Activated naive CD8-positive, alpha-beta T cell treated with anti-CD3 and anti-CD28 coated beads, Interleukin-2, amount 10 ng/mL, durations not matched to agents 7 days and 5 days (primary cell): ENCODE measurements at regions not wholly inside any gene's neighbourhood (a gene's known extent, or its start where the extent isn't known, plus 50 kb on each side); places are given as distances from the start of the nearest gene placed in this dataset.

Experiments
- ATAC-seq: fragments of 150-1000 bp; cut with Tn5 transposase; one replicate; pipeline ENCODE4 v1.10.0; 2021; ENCODE audit warnings: low read depth, moderate library complexity
- POLR2A ChIA-PET: fragments of 350-600 bp; sonication (Branson Sonifier 250); formaldehyde crosslinking; loops from one replicate; lab custom pipeline; 2021; ENCODE audit warnings: antibody characterized with exemption; lab: Charles Lee
- DNase-seq: peaks from one replicate; pipeline ENCODE4 v3.0.0; 2021
- H3K27ac Mint-ChIP-seq: one replicate; pipeline ENCODE4 v1.8.0; 2022; ENCODE audit warnings: mild to moderate bottlenecking, mixed read lengths
- H3K27me3 Mint-ChIP-seq: one replicate; pipeline ENCODE4 v1.8.0; 2022; ENCODE audit warnings: mild to moderate bottlenecking, moderate library complexity, mixed read lengths
- H3K36me3 Mint-ChIP-seq: one replicate; pipeline ENCODE4 v1.8.0; 2021; ENCODE audit warnings: mild to moderate bottlenecking, mixed read lengths
- H3K4me1 Mint-ChIP-seq: one replicate; pipeline ENCODE4 v1.8.0; 2021; ENCODE audit warnings: mixed read lengths
- H3K4me3 Mint-ChIP-seq: one replicate; pipeline ENCODE4 v1.8.0; 2022; ENCODE audit warnings: mild to moderate bottlenecking, moderate library complexity, mixed read lengths
- H3K9me3 Mint-ChIP-seq: one replicate; pipeline ENCODE4 v1.8.0; 2021; ENCODE audit warnings: mixed read lengths

DNA sequence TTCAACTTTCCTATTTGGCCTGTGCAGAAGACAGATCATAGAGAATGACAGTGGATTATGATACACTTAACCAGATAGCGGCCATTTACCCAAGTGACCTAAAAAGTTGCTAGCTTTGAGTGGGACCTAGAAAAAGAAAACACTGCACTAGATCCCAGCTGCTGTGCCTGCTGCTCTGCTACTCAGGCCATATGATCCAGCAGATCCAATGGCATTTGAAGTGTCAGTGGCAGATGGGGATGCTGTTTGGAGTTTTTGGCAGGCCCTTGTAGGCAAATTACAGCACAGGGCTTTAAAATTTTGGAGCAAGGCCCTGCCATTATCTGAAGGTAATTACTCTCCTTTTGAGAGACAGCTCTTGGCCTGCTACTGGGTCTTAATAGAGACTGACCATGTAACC lies 74.0 kb upstream of the KCNE2 start:
- Mint-ChIP-seq H3K4me3 (no peak overlapping the region), H3K9me3 (peaks cover 25% of the 10 kb centered on the region), H3K36me3 (peaks cover 2% of the 10 kb centered on the region), H3K4me1 (peaks cover 2% of the 10 kb centered on the region), H3K27me3 (peaks cover 2% of the 10 kb centered on the region), H3K27ac (no peak overlapping the region)
- DNase-seq: no peak
- ATAC-seq: no peak
- POLR2A ChIA-PET: no interaction called here

DNA sequence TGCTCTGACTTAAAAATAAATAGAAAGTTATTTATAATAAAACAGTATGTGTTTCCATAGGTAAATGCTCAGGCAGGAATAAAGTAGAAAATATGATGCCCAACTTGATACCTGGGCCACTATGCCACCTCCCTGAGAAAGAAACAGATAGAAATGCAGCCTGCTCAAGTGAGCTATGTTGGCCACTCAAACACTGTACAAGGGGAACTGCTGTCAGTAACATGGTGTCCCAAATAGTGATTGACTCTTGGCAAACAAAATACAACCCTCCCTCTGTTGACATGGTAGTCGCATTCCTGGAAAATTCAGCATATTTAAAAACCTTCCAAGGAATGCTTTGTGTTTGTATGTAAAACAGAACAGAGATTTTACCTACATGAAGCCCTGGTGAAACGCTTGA lies 66.9 kb upstream of the KCNE2 start:
- H3K27ac Mint-ChIP-seq: no peak overlapping the region
- H3K4me1 Mint-ChIP-seq: no peaks in the 10 kb centered on the region
- DNase-seq (no peak), ATAC-seq (no peak)
- POLR2A ChIA-PET: no interaction called here
- no peak overlapping the region for H3K4me3 Mint-ChIP-seq
- H3K36me3 Mint-ChIP-seq: no peaks in the 10 kb centered on the region
- no peaks in the 10 kb centered on the region for H3K27me3 Mint-ChIP-seq
- H3K9me3 Mint-ChIP-seq: peaks cover 14% of the 10 kb centered on the region

DNA sequence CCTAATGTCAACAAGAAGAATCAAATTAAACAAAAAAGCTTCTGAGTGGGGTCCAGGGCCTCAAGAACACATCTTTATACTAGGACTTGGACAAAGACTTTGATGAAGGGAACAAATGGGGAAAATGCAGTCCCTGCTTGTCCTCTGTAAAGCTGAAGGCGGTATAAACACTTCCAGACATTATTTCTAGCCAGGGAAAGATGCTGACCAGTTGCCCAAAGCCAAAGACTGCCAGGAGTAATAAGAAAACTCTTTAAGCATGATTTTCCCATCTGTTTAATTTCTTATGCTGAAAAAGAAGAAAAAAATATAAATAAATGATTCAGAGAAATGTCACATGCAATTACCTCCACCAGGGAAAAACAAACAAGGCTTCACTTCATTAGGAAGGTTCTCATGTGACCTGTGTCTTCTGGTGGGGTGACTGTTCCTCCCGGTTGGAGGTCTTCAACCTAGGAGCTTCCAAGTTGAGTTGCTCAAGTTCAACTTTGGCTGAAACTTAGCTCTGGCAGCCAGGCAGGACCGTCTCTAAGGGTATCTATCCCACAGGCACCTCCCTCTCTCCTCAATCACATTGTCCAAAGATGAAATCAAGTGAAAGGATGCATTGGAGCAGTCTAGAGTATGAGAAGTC lies 65.2 kb upstream of the KCNE2 start:
- H3K27me3 Mint-ChIP-seq: peaks cover 4% of the 10 kb centered on the region
- no peak for DNase-seq
- H3K4me3 Mint-ChIP-seq: no peak overlapping the region
- POLR2A ChIA-PET: no interaction called here
- H3K36me3 Mint-ChIP-seq: no peaks in the 10 kb centered on the region
- no peaks in the 10 kb centered on the region for H3K4me1 Mint-ChIP-seq
- no peak overlapping the region for H3K27ac Mint-ChIP-seq
- ATAC-seq: no peak
- H3K9me3 Mint-ChIP-seq: peaks cover 9% of the 10 kb centered on the region

DNA sequence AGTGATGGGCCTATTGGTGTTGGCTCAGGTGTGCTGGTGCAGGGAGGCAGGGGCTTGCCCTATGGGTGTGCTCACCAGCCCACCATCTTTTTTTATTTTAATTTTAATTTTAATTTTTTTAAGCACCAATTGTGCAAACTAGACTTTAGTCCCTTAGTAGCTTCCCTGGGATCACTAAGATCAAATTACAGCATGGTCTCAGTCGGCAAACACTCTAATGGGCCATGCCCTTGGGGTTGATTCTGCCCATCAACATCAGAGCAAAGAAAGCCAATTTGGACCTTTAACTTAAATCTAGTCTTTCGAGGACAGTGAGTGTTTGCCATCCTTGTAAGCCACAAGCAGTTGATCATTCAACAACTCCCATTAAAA lies 64.7 kb upstream of the KCNE2 start:
- no peak for ATAC-seq

DNA sequence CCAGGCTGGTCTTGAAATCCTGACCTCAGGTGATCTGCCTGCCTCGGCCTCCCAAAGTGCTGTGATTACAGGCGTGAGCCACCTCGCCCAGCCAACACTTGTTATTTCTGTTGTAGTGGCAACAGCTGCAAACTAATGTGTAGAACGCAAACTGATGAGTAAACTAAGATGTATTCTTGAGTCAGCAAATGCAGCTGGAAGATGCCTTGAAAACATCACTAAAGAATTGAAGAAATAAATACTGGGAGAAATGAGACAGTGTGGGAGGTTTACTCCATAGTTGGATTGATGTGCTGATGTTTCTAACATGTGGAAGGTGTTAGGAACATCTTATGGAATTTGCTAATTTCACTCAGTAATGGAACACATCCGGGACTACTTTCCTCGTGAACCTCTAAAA lies 61.3 kb upstream of the KCNE2 start:
- H3K36me3 Mint-ChIP-seq: no peaks in the 10 kb centered on the region
- POLR2A ChIA-PET: no interaction called here

More for the DNA sequence above, 64.7 kb upstream of the KCNE2 start:
- Mint-ChIP-seq H3K4me3 (no peak overlapping the region), H3K4me1 (no peaks in the 10 kb centered on the region), H3K36me3 (no peaks in the 10 kb centered on the region), H3K27ac (no peak overlapping the region), H3K9me3 (peaks cover 9% of the 10 kb centered on the region), H3K27me3 (peaks cover 4% of the 10 kb centered on the region)
- no peak for DNase-seq
- POLR2A ChIA-PET: no interaction called here

DNA sequence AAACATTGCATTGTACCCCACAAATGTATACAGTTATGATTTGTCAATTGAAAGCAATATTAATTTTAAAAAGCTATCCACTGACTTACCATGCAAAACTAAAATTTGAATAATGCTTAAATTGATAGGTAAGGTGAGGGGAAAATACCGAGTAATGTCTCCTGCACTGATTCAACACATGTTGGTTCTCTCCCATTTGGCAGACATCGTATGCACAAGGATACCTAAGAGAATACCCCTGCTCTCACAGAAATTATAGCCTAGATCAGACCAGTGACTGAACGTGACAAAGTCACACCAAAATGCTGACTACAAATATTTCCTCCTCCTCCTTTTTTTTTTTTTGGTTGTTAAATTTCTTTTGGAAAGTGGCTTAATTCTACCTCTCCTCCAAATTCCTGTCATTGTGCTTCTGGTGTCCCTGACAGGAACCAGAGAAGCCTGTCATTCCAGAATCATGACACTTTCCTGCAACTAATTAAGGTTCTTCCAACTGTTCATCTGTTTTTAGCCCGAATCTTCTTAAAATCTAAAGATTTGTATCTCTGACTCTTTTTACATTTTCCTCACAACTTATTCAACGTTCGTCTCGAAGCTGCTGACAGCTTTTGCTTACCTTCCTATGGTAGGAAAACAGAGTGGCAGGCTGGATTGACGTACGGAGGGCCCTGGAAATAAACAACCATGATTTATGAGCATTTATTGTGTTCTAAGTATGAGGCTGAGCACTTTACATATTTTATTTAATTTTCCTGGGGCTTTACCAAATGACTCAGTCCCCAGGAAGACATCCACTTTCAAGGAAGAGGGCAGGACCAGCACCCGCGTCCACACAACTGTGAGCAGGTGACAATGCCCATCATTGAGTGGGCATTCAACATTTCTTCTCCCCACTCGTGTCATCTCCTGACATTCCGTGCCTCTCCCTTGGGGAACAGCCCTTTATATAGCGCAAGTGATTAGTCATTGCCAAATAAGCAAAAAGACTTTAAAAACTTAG lies 57.9 kb upstream of the KCNE2 start:
- no peak for ATAC-seq

More for the DNA sequence above, 61.3 kb upstream of the KCNE2 start:
- ATAC-seq (no peak), DNase-seq (no peak)
- peaks cover 4% of the 10 kb centered on the region for H3K27me3 Mint-ChIP-seq
- no peak overlapping the region for H3K27ac Mint-ChIP-seq
- H3K9me3 Mint-ChIP-seq: peaks cover 7% of the 10 kb centered on the region
- H3K4me3 Mint-ChIP-seq: no peak overlapping the region
- H3K4me1 Mint-ChIP-seq: no peaks in the 10 kb centered on the region

DNA sequence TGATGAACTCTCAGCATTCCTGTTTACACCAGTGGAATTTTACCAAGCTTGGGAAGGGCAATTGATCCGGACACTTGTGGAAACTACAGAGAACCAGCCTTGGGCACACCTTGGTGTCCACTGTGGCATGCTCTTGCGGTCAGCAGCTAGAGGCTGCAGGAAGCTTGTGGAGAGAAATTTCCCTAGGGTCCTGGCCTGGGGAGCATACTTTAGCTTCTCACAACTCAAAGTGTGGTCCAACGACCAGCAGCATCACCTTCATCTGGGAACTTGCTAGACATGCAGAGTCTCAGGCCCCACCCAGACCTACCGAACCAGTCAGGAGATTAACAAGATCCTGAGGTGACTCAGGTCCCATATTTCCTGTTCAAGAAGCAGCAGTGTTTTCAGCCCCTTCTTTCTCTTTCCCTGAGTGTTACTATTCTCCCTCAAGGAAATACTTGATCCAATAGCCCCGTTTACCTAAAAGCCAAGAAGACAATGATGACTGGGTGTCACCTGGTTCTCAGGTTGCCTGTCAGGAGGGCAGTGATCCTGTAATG lies 55.7 kb upstream of the KCNE2 start:
- Mint-ChIP-seq H3K4me1 (no peaks in the 10 kb centered on the region), H3K27ac (no peak overlapping the region), H3K27me3 (no peaks in the 10 kb centered on the region), H3K9me3 (no peaks in the 10 kb centered on the region), H3K36me3 (no peaks in the 10 kb centered on the region), H3K4me3 (no peak overlapping the region)
- no peak for DNase-seq
- no peak for ATAC-seq
- POLR2A ChIA-PET: no interaction called here

More for the DNA sequence above, 57.9 kb upstream of the KCNE2 start:
- H3K27ac Mint-ChIP-seq: no peak overlapping the region
- POLR2A ChIA-PET: no interaction called here
- H3K27me3 Mint-ChIP-seq: peaks cover 4% of the 10 kb centered on the region
- H3K9me3 Mint-ChIP-seq: peaks cover 2% of the 10 kb centered on the region
- no peak for DNase-seq
- no peaks in the 10 kb centered on the region for H3K36me3 Mint-ChIP-seq
- H3K4me1 Mint-ChIP-seq: no peaks in the 10 kb centered on the region
- H3K4me3 Mint-ChIP-seq: no peak overlapping the region

DNA sequence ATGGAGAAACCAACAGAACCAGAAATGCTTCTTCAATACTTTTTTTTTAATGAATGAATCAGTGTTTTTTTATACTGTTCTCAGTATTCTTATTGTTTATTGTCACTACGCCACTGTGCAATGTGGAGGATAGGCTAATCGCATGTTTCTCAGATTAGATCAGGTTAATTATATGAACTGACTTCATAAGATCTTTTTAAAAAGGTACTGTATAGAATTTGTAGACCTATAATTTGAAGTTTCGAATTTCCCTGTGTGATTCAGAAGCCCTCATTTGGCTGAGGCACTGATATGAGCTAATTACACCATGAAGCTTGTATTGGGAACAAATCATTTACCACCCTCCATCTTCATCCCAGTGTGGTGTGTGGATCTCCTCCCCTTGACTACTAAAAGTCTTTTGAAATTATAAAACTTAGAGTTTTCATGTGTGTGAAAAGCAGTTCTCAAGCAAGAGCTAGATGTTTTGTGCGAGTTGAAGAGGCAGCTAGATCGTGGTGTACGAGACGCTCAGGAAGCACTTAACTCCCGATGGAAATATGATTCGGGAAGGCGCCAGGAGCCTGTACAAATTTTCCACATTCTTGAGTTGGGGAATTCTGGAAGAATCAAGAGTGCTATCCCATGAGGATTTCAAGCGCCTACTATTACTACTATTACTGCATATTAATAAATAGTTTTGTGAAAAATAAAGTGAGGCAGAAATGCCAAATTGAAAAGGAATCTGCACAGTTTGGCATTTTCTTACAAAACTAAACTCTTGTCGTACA lies 52.1 kb upstream of the KCNE2 start:
- Mint-ChIP-seq H3K9me3 (peaks cover 1% of the 10 kb centered on the region), H3K27me3 (peaks cover 6% of the 10 kb centered on the region), H3K4me1 (no peaks in the 10 kb centered on the region), H3K36me3 (no peaks in the 10 kb centered on the region), H3K27ac (no peak overlapping the region), H3K4me3 (no peak overlapping the region)
- ATAC-seq (no peak), DNase-seq (no peak)
- POLR2A ChIA-PET: no interaction called here

DNA sequence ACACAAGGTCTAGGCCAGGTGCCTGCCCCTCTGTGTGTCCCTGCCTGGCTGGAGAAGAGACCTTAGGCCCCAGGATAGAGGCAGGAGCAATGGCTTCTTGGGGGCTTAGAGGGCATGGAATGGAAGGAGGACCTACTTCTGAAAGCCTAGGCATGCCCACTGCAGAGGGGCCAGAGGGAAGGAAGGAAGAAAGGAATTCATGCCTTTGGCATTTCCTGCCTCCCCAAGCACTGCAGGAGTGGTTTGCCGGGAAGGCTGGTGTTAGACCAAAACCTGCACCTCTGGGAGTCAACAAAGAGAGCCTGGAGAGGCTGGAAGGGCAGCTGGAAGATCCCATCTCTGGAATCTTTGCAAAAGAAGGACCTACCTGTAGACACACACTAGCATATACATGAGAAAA lies 50.7 kb upstream of the KCNE2 start:
- H3K27ac Mint-ChIP-seq: no peak overlapping the region
- DNase-seq: no peak
- ATAC-seq: no peak
- POLR2A ChIA-PET: no interaction called here
- no peak overlapping the region for H3K4me3 Mint-ChIP-seq
- no peaks in the 10 kb centered on the region for H3K4me1 Mint-ChIP-seq
- peaks cover 1% of the 10 kb centered on the region for H3K9me3 Mint-ChIP-seq
- H3K36me3 Mint-ChIP-seq: no peaks in the 10 kb centered on the region
- peaks cover 14% of the 10 kb centered on the region for H3K27me3 Mint-ChIP-seq
